ENCODE measurements at regions not wholly inside any gene's neighbourhood (a gene's known extent, or its start where the extent isn't known, plus 50 kb on each side); places are given as distances from the start of the nearest gene placed in this dataset.

DNA sequence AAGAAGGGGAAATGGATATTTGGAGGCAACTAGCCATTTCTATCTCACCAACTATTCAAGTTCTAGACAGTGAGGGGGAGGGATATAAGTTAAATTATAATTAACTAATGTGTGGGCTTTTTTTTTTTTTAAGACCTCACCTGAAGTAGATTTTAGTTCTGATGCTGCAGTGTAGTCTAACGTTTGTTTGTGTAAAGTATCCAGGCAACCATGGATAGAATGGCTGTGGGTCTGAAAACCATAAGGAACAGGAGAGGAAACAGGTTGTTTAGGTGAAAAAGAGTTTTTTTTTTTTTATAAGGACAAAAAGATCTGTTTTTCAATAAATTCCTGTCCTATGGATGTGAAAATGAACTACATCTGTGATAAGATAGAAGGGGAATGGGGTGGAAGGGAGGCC, 262.4 kb upstream of the PLET1 start:
- TF ChIP-seq, protein P1, sequence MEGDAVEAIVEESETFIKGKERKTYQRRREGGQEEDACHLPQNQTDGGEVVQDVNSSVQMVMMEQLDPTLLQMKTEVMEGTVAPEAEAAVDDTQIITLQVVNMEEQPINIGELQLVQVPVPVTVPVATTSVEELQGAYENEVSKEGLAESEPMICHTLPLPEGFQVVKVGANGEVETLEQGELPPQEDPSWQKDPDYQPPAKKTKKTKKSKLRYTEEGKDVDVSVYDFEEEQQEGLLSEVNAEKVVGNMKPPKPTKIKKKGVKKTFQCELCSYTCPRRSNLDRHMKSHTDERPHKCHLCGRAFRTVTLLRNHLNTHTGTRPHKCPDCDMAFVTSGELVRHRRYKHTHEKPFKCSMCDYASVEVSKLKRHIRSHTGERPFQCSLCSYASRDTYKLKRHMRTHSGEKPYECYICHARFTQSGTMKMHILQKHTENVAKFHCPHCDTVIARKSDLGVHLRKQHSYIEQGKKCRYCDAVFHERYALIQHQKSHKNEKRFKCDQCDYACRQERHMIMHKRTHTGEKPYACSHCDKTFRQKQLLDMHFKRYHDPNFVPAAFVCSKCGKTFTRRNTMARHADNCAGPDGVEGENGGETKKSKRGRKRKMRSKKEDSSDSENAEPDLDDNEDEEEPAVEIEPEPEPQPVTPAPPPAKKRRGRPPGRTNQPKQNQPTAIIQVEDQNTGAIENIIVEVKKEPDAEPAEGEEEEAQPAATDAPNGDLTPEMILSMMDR (IDR thresholded peaks at IDR 0.05) = no peak
- TF ChIP-seq POLR2A (IDR thresholded peaks at IDR 0.05) (no peak), EP300 (IDR thresholded peaks at IDR 0.05) (no peak)

Measured in ovary (tissue), 3 donors.